HEK293 (cell line): ENCODE measurements at regions not wholly inside any gene's neighbourhood (a gene's known extent, or its start where the extent isn't known, plus 50 kb on each side); places are given as distances from the start of the nearest gene placed in this dataset.

Source experiments
- CTCF ChIA-PET: fragments of 350-600 bp; formaldehyde crosslinking; extraction: SDS; loops from one replicate; lab custom pipeline; 2021; ENCODE audit warnings: antibody characterized with exemption; lab: Yijun Ruan, JAX
- POLR2A ChIA-PET: fragments of 300-600 bp; formaldehyde crosslinking; extraction: SDS; loops from one replicate; lab custom pipeline; 2020; ENCODE audit warnings: antibody characterized with exemption, inconsistent platforms; lab: Yijun Ruan, JAX
- H3K27ac ChIP-seq: fragments of 200-500 bp; sonication (Bioruptor generic); 2 replicates; pipeline ENCODE4 v1.5.1; 2014; ENCODE audit warnings: low read depth, low read length, control low read depth, inconsistent platforms; ENCODE audit errors: extremely low read depth
- H3K36me3 ChIP-seq, 2 experiments: fragments of 200-500 bp in 1 of 2; sonication (Bioruptor generic) in 1 of 2; 1 replicate in 1 of 2; 2 replicates in 1 of 2; pipeline ENCODE4 v1.5.1; 2014 to 2017; ENCODE audit warnings: inconsistent platforms in 2 of 2, low read length in 2 of 2; ENCODE audit not compliant: control insufficient read depth in 2 of 2, insufficient read depth in 1 of 2
- H3K4me1 ChIP-seq: fragments of 200-500 bp; sonication (Bioruptor generic); 2 replicates; pipeline ENCODE4 v1.5.1; 2014; ENCODE audit warnings: mild to moderate bottlenecking, low read length, inconsistent platforms; ENCODE audit not compliant: control insufficient read depth, insufficient read depth
- H3K4me3 ChIP-seq: 2 replicates; pipeline ENCODE4 v1.5.1; 2011; ENCODE audit warnings: low read depth, mild to moderate bottlenecking, control low read depth, low read length, moderate library complexity
- H3K9me3 ChIP-seq: fragments of 200-500 bp; sonication (Bioruptor generic); 2 replicates; pipeline ENCODE4 v1.5.1; 2014; ENCODE audit warnings: low read depth, low read length, inconsistent platforms; ENCODE audit not compliant: control insufficient read depth, insufficient read depth
- BCL11B ChIP-seq: fragments of 450-650 bp; formaldehyde crosslinking; IDR thresholded peaks from 2 replicates; pipeline ENCODE4 v1.5.1; 2016; ENCODE audit warnings: low read depth, missing biosample characterization, missing genetic modification characterization
- IKZF3 ChIP-seq: fragments of 450-650 bp; IDR thresholded peaks from 2 replicates; pipeline ENCODE4 v1.5.0; 2018; ENCODE audit warnings: missing biosample characterization, mild to moderate bottlenecking, missing genetic modification characterization, moderate library complexity
- KLF7 ChIP-seq: fragments of 450-650 bp; formaldehyde crosslinking; IDR thresholded peaks from 2 replicates; pipeline ENCODE4 v1.5.1; 2016; ENCODE audit warnings: missing biosample characterization, missing genetic modification characterization, borderline replicate concordance
- ZBTB20 ChIP-seq: fragments of 450-650 bp; formaldehyde crosslinking; IDR thresholded peaks from 2 replicates; pipeline ENCODE4 v1.5.1; 2016; ENCODE audit warnings: missing biosample characterization, missing genetic modification characterization
- ZBTB21 ChIP-seq: fragments of 450-650 bp; formaldehyde crosslinking; IDR thresholded peaks from 2 replicates; pipeline ENCODE4 v1.5.1; 2017; ENCODE audit warnings: missing biosample characterization, missing genetic modification characterization
- ZBTB6 ChIP-seq: fragments of 450-650 bp; formaldehyde crosslinking; IDR thresholded peaks from 2 replicates; pipeline ENCODE4 v1.5.1; 2017; ENCODE audit warnings: missing biosample characterization, missing genetic modification characterization
- ZBTB7A ChIP-seq: fragments of 450-650 bp; formaldehyde crosslinking; IDR thresholded peaks from 2 replicates; pipeline ENCODE4 v1.5.1; 2016; ENCODE audit warnings: low read depth, missing biosample characterization, missing genetic modification characterization
- ZFP37 ChIP-seq: fragments of 450-650 bp; formaldehyde crosslinking; IDR thresholded peaks from 2 replicates; pipeline ENCODE4 v1.5.1; 2016; ENCODE audit warnings: missing biosample characterization, missing genetic modification characterization
- ZFP41 ChIP-seq: fragments of 450-650 bp; formaldehyde crosslinking; IDR thresholded peaks from 2 replicates; pipeline ENCODE4 v1.5.1; 2016; ENCODE audit warnings: missing biosample characterization, missing genetic modification characterization, borderline replicate concordance
- ZNF19 ChIP-seq: fragments of 450-650 bp; formaldehyde crosslinking; IDR thresholded peaks from 2 replicates; pipeline ENCODE4; 2016; ENCODE audit warnings: missing biosample characterization, missing genetic modification characterization, low read depth
- ZNF214 ChIP-seq: fragments of 450-650 bp; formaldehyde crosslinking; IDR thresholded peaks from 2 replicates; pipeline ENCODE4 v1.5.1; 2017; ENCODE audit warnings: missing biosample characterization, mild to moderate bottlenecking, missing genetic modification characterization, borderline replicate concordance
- ZNF280D ChIP-seq: fragments of 450-650 bp; formaldehyde crosslinking; IDR thresholded peaks from 2 replicates; pipeline ENCODE4 v1.5.1; 2016; ENCODE audit warnings: missing biosample characterization, missing genetic modification characterization
- ZNF302 ChIP-seq: fragments of 450-650 bp; formaldehyde crosslinking; IDR thresholded peaks from 2 replicates; pipeline ENCODE4 v1.5.1; 2016; ENCODE audit warnings: missing biosample characterization, missing genetic modification characterization, low read depth
- ZNF433 ChIP-seq: fragments of 450-650 bp; formaldehyde crosslinking; IDR thresholded peaks from 2 replicates; pipeline ENCODE4 v1.5.1; 2016; ENCODE audit warnings: missing biosample characterization, missing genetic modification characterization, low read depth
- ZNF48 ChIP-seq: fragments of 450-650 bp; formaldehyde crosslinking; IDR thresholded peaks from 2 replicates; pipeline ENCODE4 v1.5.1; 2016; ENCODE audit warnings: missing biosample characterization, missing genetic modification characterization
- ZNF521 ChIP-seq: fragments of 450-650 bp; formaldehyde crosslinking; IDR thresholded peaks from 2 replicates; pipeline ENCODE4 v1.5.1; 2017; ENCODE audit warnings: missing biosample characterization, mild to moderate bottlenecking, missing genetic modification characterization
- ZNF600 ChIP-seq: fragments of 450-650 bp; formaldehyde crosslinking; IDR thresholded peaks from 2 replicates; pipeline ENCODE4 v1.5.1; 2016; ENCODE audit warnings: missing biosample characterization, missing genetic modification characterization
- ZNF623 ChIP-seq: fragments of 450-650 bp; formaldehyde crosslinking; IDR thresholded peaks from 2 replicates; pipeline ENCODE4 v1.5.1; 2016; ENCODE audit warnings: missing biosample characterization, missing genetic modification characterization
- ZNF639 ChIP-seq: fragments of 450-650 bp; formaldehyde crosslinking; IDR thresholded peaks from 2 replicates; pipeline ENCODE4 v1.5.1; 2016; ENCODE audit warnings: missing biosample characterization, missing genetic modification characterization
- ZNF677 ChIP-seq: fragments of 450-650 bp; IDR thresholded peaks from 2 replicates; pipeline ENCODE4 v1.5.0; 2018; ENCODE audit warnings: missing biosample characterization, mild to moderate bottlenecking, missing genetic modification characterization, moderate library complexity
- ZSCAN30 ChIP-seq: fragments of 450-650 bp; IDR thresholded peaks from 2 replicates; pipeline ENCODE4 v1.5.1; 2018; ENCODE audit warnings: missing biosample characterization, mild to moderate bottlenecking, missing genetic modification characterization, moderate library complexity
- TF ChIP-seq, protein P1 (sequence below): fragments of 450-650 bp; IDR thresholded peaks from 2 replicates; pipeline ENCODE4 v1.5.1; 2018; ENCODE audit warnings: missing biosample characterization, missing genetic modification characterization
- TF ChIP-seq, protein P2 (sequence below): fragments of 450-650 bp; IDR thresholded peaks from 2 replicates; pipeline ENCODE4 v1.5.1; 2018; ENCODE audit warnings: missing biosample characterization, mild to moderate bottlenecking, missing genetic modification characterization
- TF ChIP-seq, protein P3 (sequence below): fragments of 450-650 bp; formaldehyde crosslinking; IDR thresholded peaks from 2 replicates; pipeline ENCODE4 v1.5.1; 2016; ENCODE audit warnings: missing biosample characterization, missing genetic modification characterization

DNA sequence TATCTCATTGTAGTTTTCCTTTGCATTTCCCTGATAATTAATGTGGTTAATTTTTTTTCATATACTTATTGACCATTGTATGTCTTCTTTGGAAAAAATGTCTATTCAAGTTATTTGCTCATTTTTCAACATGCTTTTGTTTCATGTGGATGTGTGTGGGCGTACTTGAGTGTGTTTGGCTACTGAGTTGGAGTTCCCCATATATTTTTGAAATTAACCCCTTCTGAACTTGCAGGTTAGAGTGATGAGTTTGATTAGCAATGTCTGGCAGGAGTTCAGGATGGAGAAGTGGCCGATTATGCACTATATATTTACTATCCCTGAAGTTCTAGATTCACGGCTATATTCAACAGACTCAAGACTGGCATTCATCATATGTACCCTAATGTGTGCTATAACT, 250.4 kb upstream of the TTC14 start:
- CTCF ChIA-PET: no interaction called here
- Histone ChIP-seq H3K4me3 (no peak overlapping the region), H3K27ac (no peak overlapping the region), H3K4me1 (no peaks in the 10 kb centered on the region), H3K9me3 (no peaks in the 10 kb centered on the region), H3K36me3 (no peaks in the 10 kb centered on the region)
- POLR2A ChIA-PET: no interaction called here
- TF ChIP-seq, protein P1, sequence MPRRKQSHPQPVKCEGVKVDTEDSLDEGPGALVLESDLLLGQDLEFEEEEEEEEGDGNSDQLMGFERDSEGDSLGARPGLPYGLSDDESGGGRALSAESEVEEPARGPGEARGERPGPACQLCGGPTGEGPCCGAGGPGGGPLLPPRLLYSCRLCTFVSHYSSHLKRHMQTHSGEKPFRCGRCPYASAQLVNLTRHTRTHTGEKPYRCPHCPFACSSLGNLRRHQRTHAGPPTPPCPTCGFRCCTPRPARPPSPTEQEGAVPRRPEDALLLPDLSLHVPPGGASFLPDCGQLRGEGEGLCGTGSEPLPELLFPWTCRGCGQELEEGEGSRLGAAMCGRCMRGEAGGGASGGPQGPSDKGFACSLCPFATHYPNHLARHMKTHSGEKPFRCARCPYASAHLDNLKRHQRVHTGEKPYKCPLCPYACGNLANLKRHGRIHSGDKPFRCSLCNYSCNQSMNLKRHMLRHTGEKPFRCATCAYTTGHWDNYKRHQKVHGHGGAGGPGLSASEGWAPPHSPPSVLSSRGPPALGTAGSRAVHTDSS (tag by site-specific recombination): no peak
- TF ChIP-seq KLF7 (tag by site-specific recombination) (no peak), ZNF677 (no peak), ZNF433 (tag by site-specific recombination) (no peak), ZNF280D (tag by site-specific recombination) (no peak)

GRCh38 chr3:180352261-180352660, 249.7 kb upstream of the TTC14 start:
- Histone ChIP-seq H3K4me1 (no peaks in the 10 kb centered on the region), H3K27ac (no peak overlapping the region), H3K9me3 (no peaks in the 10 kb centered on the region), H3K4me3 (no peak overlapping the region), H3K36me3 (no peaks in the 10 kb centered on the region)
- CTCF ChIA-PET: no interaction called here
- TF ChIP-seq ZNF302: no peak
- TF ChIP-seq ZNF19: no peak
- no peak for TF ChIP-seq BCL11B (tag by site-specific recombination)
- TF ChIP-seq ZBTB21: no peak
- no peak for TF ChIP-seq ZNF214 (tag by site-specific recombination)
- no peak for TF ChIP-seq ZBTB6 (tag by site-specific recombination)
- TF ChIP-seq ZFP41 (tag by site-specific recombination): no peak
- no peak for TF ChIP-seq ZNF639
- TF ChIP-seq ZSCAN30 (tag by site-specific recombination): no peak
- no peak for TF ChIP-seq ZBTB20 (tag by site-specific recombination)
- POLR2A ChIA-PET: no interaction called here

DNA sequence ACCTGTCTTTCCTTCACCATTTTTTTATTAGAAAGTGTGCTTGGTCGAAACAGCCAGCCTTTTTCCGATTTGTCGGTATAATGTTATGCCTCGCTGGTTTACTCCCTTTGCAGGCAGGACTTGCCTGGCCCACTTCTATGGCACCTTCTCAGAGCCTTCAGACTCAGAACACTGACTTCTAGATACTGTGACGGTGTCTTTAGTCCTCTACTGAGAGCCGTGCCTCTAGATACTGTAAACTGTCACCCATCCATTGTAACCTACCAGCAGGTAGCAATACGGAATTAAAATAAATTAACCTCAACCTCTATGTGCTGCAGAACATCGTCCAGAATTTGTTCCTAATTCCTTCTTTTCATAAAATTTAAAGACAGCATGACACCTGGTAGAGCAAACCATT, 247.7 kb upstream of the TTC14 start:
- Histone ChIP-seq H3K4me3 (no peak overlapping the region), H3K9me3 (no peaks in the 10 kb centered on the region), H3K27ac (no peak overlapping the region), H3K4me1 (no peaks in the 10 kb centered on the region), H3K36me3 (no peaks in the 10 kb centered on the region)
- POLR2A ChIA-PET: no interaction called here
- CTCF ChIA-PET: no interaction called here
- TF ChIP-seq, protein P2, sequence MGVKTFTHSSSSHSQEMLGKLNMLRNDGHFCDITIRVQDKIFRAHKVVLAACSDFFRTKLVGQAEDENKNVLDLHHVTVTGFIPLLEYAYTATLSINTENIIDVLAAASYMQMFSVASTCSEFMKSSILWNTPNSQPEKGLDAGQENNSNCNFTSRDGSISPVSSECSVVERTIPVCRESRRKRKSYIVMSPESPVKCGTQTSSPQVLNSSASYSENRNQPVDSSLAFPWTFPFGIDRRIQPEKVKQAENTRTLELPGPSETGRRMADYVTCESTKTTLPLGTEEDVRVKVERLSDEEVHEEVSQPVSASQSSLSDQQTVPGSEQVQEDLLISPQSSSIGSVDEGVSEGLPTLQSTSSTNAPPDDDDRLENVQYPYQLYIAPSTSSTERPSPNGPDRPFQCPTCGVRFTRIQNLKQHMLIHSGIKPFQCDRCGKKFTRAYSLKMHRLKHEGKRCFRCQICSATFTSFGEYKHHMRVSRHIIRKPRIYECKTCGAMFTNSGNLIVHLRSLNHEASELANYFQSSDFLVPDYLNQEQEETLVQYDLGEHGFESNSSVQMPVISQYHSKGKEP (tag by site-specific recombination): no peak
- TF ChIP-seq ZFP37 (tag by site-specific recombination): no peak
- TF ChIP-seq IKZF3 (tag by site-specific recombination): no peak
- TF ChIP-seq, protein P3, sequence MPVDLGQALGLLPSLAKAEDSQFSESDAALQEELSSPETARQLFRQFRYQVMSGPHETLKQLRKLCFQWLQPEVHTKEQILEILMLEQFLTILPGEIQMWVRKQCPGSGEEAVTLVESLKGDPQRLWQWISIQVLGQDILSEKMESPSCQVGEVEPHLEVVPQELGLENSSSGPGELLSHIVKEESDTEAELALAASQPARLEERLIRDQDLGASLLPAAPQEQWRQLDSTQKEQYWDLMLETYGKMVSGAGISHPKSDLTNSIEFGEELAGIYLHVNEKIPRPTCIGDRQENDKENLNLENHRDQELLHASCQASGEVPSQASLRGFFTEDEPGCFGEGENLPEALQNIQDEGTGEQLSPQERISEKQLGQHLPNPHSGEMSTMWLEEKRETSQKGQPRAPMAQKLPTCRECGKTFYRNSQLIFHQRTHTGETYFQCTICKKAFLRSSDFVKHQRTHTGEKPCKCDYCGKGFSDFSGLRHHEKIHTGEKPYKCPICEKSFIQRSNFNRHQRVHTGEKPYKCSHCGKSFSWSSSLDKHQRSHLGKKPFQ (tag by site-specific recombination): no peak
- no peak for TF ChIP-seq ZNF600
- no peak for TF ChIP-seq ZNF521 (tag by site-specific recombination)
- TF ChIP-seq ZBTB7A (tag by site-specific recombination): no peak
- TF ChIP-seq ZNF48 (tag by site-specific recombination): no peak
- no peak for TF ChIP-seq ZNF623
